Hematopoietic multipotent progenitor cell treated with erythropoietin and hydrocortisone succinate and interleukin-3 and kit ligand, for 6 days (in vitro differentiated cells): ENCODE measurements at regions not wholly inside any gene's neighbourhood (a gene's known extent, or its start where the extent isn't known, plus 50 kb on each side); places are given as distances from the start of the nearest gene placed in this dataset.

Experiments used
- DNase-seq: peaks from one replicate; pipeline ENCODE4 v3.0.0-alpha.2; 2015

GRCh38 chr11:69394869-69395246 is 86.6 kb upstream of the LINC01488 start:
- no peak for DNase-seq

GRCh38 chr11:69395287-69395686 is 86.2 kb upstream of the LINC01488 start:
- no peak for DNase-seq

- DNase-seq, result no peak
Observed at GRCh38 chr11:69396051-69396947, 85.2 kb upstream of the LINC01488 start.

- no peak for DNase-seq
Observed at GRCh38 chr11:69396948-69397307, 84.5 kb upstream of the LINC01488 start.

GRCh38 chr11:69397732-69398131 is 83.7 kb upstream of the LINC01488 start:
- no peak for DNase-seq

- DNase-seq, result peak; percentile 52
Observed at GRCh38 chr11:69398529-69399492, 82.7 kb upstream of the LINC01488 start.

- DNase-seq, result no peak
Observed at GRCh38 chr11:69400140-69400539, 81.3 kb upstream of the LINC01488 start.

- DNase-seq, result no peak
Observed at GRCh38 chr11:69400771-69401590, 80.5 kb upstream of the LINC01488 start.

GRCh38 chr11:69401715-69402114 is 79.7 kb upstream of the LINC01488 start:
- peak; percentile 89 for DNase-seq

- peak; percentile 50 for DNase-seq
Observed at GRCh38 chr11:69402251-69402887, 79.1 kb upstream of the LINC01488 start.

GRCh38 chr11:69403556-69404215 is 77.8 kb upstream of the LINC01488 start:
- no peak for DNase-seq

GRCh38 chr11:69406060-69406459 is 75.4 kb upstream of the LINC01488 start:
- DNase-seq, result no peak

- DNase-seq, result peak; percentile 93
Observed at GRCh38 chr11:69409812-69410645, 71.4 kb upstream of the LINC01488 start.

- no peak for DNase-seq
Observed at GRCh38 chr11:69411257-69411924, 70.1 kb upstream of the LINC01488 start.

- no peak for DNase-seq
Observed at GRCh38 chr11:69413015-69413801, 68.3 kb upstream of the LINC01488 start.

GRCh38 chr11:69413993-69414392 is 67.5 kb upstream of the LINC01488 start:
- DNase-seq, result no peak

GRCh38 chr11:69414773-69415187 is 66.7 kb upstream of the LINC01488 start:
- DNase-seq, result no peak

GRCh38 chr11:69415411-69416142 is 65.9 kb upstream of the LINC01488 start:
- no peak for DNase-seq

- DNase-seq, result peak; percentile 64
Observed at GRCh38 chr11:69416143-69416515, 65.3 kb upstream of the LINC01488 start.
